CD14-positive monocyte (primary cell): ENCODE measurements at regions not wholly inside any gene's neighbourhood (a gene's known extent, or its start where the extent isn't known, plus 50 kb on each side); places are given as distances from the start of the nearest gene placed in this dataset.

Experiments
- DNase-seq, 3 donors: peaks; one replicate each; pipeline ENCODE4 v3.0.0-alpha.2; 2011 to 2022
- H2AFZ ChIP-seq: 2 replicates; pipeline ENCODE4 v1.6.0; 2012; ENCODE audit warnings: mild to moderate bottlenecking, low read depth, low read length, inconsistent platforms; ENCODE audit not compliant: insufficient read depth, poor library complexity, severe bottlenecking
- H3K27ac ChIP-seq, 2 donors: 1 replicate in 1 of 2; 2 replicates in 1 of 2; pipeline ENCODE4 v1.5.1; 2012 to 2013; ENCODE audit warnings: low read length in 2 of 2, control low read depth in 1 of 2, inconsistent platforms in 1 of 2, low read depth in 1 of 2, mild to moderate bottlenecking in 1 of 2
- H3K27me3 ChIP-seq, 2 donors: one replicate each; pipeline versions ENCODE4 v1.6.0 to v1.6.1; 2011 to 2013; ENCODE audit warnings: low read length in 2 of 2; ENCODE audit not compliant: control insufficient read depth in 2 of 2, insufficient read depth in 2 of 2
- H3K36me3 ChIP-seq, 2 donors: replicated peaks in 1 of 2; 1 replicate in 1 of 2; 2 replicates in 1 of 2; pipeline versions ENCODE4 v1.5.1 to v1.6.1; 2012 to 2013; ENCODE audit warnings: low read length in 2 of 2, control low read depth in 1 of 2, inconsistent platforms in 1 of 2, mild to moderate bottlenecking in 1 of 2; ENCODE audit not compliant: insufficient read depth in 2 of 2, control insufficient read depth in 1 of 2
- H3K4me1 ChIP-seq, 2 donors: 1 replicate in 1 of 2; 2 replicates in 1 of 2; pipeline versions ENCODE4 v1.5.1 to v1.6.1; 2012 to 2013; ENCODE audit warnings: low read length in 2 of 2, control low read depth in 1 of 2, inconsistent platforms in 1 of 2, mild to moderate bottlenecking in 1 of 2, moderate library complexity in 1 of 2; ENCODE audit not compliant: insufficient read depth in 2 of 2, control insufficient read depth in 1 of 2
- H3K4me2 ChIP-seq: replicated peaks from 2 replicates; pipeline ENCODE3; 2012; ENCODE audit warnings: low read length, moderate library complexity, mild to moderate bottlenecking; ENCODE audit not compliant: poor library complexity, severe bottlenecking; ENCODE audit errors: extremely low read depth
- H3K4me3 ChIP-seq, 3 experiments: fragments of 200-600 bp in 1 of 3; sonication (generic) in 1 of 3; replicated peaks in 1 of 3; 1 replicate in 2 of 3; 2 replicates in 1 of 3; pipeline ENCODE4 v1.5.1; 2011 to 2013; ENCODE audit warnings: low read length in 3 of 3, mild to moderate bottlenecking in 3 of 3, control low read depth in 2 of 3, low read depth in 2 of 3, inconsistent platforms in 1 of 3, moderate library complexity in 1 of 3
- H3K79me2 ChIP-seq: 2 replicates; pipeline ENCODE4 v1.6.0; 2012; ENCODE audit warnings: mild to moderate bottlenecking, control low read depth, inconsistent platforms, low read length, moderate library complexity; ENCODE audit not compliant: insufficient read depth
- H3K9ac ChIP-seq: 2 replicates; pipeline ENCODE4 v1.6.0; 2017; ENCODE audit warnings: low read length, mild to moderate bottlenecking; ENCODE audit not compliant: insufficient read depth, poor library complexity, severe bottlenecking
- H3K9me3 ChIP-seq, 2 donors: replicated peaks in 1 of 2; 1 replicate in 1 of 2; 2 replicates in 1 of 2; pipeline versions ENCODE4 v1.5.1 to v1.6.1; 2012 to 2013; ENCODE audit warnings: low read length in 2 of 2, control low read depth in 1 of 2; ENCODE audit not compliant: control insufficient read depth in 1 of 2, insufficient read depth in 1 of 2
- H4K20me1 ChIP-seq: 2 replicates; pipeline ENCODE4 v1.6.0; 2012; ENCODE audit warnings: mild to moderate bottlenecking, low read length, control low read depth, moderate library complexity; ENCODE audit not compliant: insufficient read depth
- H3K27ac Mint-ChIP-seq, 7 donors: one replicate each; pipeline ENCODE4 v1.8.0; 2020; ENCODE audit warnings: mild to moderate bottlenecking in 7 of 7, mixed read lengths in 7 of 7, moderate library complexity in 6 of 7, inconsistent platforms in 2 of 7
- H3K27me3 Mint-ChIP-seq, 3 donors: one replicate each; pipeline ENCODE4 v1.8.0; 2021 to 2022; ENCODE audit warnings: low read depth in 3 of 3, mild to moderate bottlenecking in 3 of 3, mixed read lengths in 3 of 3, moderate library complexity in 3 of 3, inconsistent platforms in 1 of 3
- H3K36me3 Mint-ChIP-seq, 2 donors: one replicate each; pipeline ENCODE4 v1.8.0; 2020; ENCODE audit warnings: mixed read lengths in 2 of 2, inconsistent platforms in 1 of 2, mild to moderate bottlenecking in 1 of 2
- H3K4me1 Mint-ChIP-seq: one replicate; pipeline ENCODE4 v1.8.0; 2020; ENCODE audit warnings: mild to moderate bottlenecking, mixed read lengths
- H3K4me3 Mint-ChIP-seq, 2 donors: one replicate each; pipeline ENCODE4 v1.8.0; 2020; ENCODE audit warnings: mild to moderate bottlenecking in 2 of 2, mixed read lengths in 2 of 2, moderate library complexity in 1 of 2
- H3K9me3 Mint-ChIP-seq, 7 donors: one replicate each; pipeline ENCODE4 v1.8.0; 2020 to 2022; ENCODE audit warnings: mixed read lengths in 7 of 7, mild to moderate bottlenecking in 6 of 7, moderate library complexity in 6 of 7, inconsistent platforms in 2 of 7
- CTCF ChIP-seq: fragments of 200-600 bp; IDR thresholded peaks from one replicate; pipeline ENCODE4 v1.8.0; 2022; ENCODE audit warnings: antibody characterized with exemption, mild to moderate bottlenecking
- WGBS: methylation state at CpG from one replicate; pipeline ENCODE4 v1.1.5; 2013; ENCODE audit warnings: missing lambda C conversion rate; ENCODE audit not compliant: insufficient coverage; 5-methylcytosine and 5-hydroxymethylcytosine counted together
- intact Hi-C, 2 donors: fragments of 100-400 bp; cut with micrococcal nuclease; formaldehyde crosslinking; loops; one replicate each; pipeline versions ENCODE4 v1.15.0 to v1.15.1; 2023

- no peaks in the 10 kb centered on the region for H3K36me3 ChIP-seq
- Mint-ChIP-seq H3K9me3 (peaks cover 0 to 7% (median 2%) of the 10 kb centered on the region in 7 donors), H3K4me1 (no peaks in the 10 kb centered on the region), H3K27me3 (peaks cover 0 to 7% (median 1%) of the 10 kb centered on the region in 3 donors), H3K27ac (no peak overlapping the region), H3K36me3 (no peaks in the 10 kb centered on the region), H3K4me3 (no peak overlapping the region)
- H3K27ac ChIP-seq = no peak overlapping the region
- no peaks in the 10 kb centered on the region for H3K27me3 ChIP-seq
- no peaks in the 10 kb centered on the region for H4K20me1 ChIP-seq
- H3K4me2 ChIP-seq = no peak overlapping the region
- no peaks in the 10 kb centered on the region for H3K79me2 ChIP-seq
- no peaks in the 10 kb centered on the region for H3K4me1 ChIP-seq
- H3K9ac ChIP-seq = no peak overlapping the region
- no peak for DNase-seq
- no peak for TF ChIP-seq CTCF
- intact Hi-C loops = no loop called here
- H2AFZ ChIP-seq = no peak overlapping the region
- 93% methylated on average over 5 of the region's 7 CpGs for WGBS
- H3K4me3 ChIP-seq = no peak overlapping the region
- H3K9me3 ChIP-seq = no peaks in the 10 kb centered on the region
These were observed 248.9 kb upstream of the MKI67 start for GRCh38 chr10:128375171-128375570.

DNA sequence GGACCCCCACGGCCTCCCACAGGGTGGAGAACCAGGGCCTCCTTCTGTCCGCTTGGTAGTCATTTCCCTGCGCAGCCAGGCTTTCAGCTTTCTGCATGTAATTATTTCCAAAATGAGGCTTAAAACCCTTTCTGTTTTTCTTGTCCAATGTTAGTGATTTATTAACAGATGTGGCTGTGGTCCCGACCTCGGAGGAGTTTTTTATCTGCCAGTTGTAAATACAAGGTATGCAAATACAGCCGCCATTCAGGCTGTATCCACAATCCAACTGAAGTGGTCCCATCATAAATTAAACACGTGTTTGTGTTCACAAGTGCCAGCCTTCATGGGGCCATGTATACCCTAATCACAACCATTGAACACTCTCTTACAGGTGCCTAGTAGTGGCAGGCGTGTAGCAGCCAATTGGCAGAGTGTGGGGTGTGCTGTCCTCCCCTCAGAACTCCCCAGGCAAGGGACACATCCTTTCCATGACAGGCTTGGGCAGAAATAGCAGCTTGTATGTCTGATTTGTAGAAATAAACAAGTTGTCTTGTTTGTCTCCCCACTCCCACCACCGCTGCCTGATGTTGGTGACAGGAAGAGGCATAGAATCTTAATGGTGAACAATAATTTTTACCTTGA lies 251.3 kb upstream of the MKI67 start:
- Histone ChIP-seq H3K4me3 (no peak overlapping the region), H3K9ac (no peak overlapping the region), H3K4me1 (no peaks in the 10 kb centered on the region), H3K9me3 (no peaks in the 10 kb centered on the region), H3K4me2 (no peak overlapping the region), H3K79me2 (no peaks in the 10 kb centered on the region), H3K27me3 (no peaks in the 10 kb centered on the region), H4K20me1 (no peaks in the 10 kb centered on the region), H2AFZ (no peak overlapping the region), H3K36me3 (no peaks in the 10 kb centered on the region), H3K27ac (no peak overlapping the region)
- DNase-seq = no peak
- H3K9me3 Mint-ChIP-seq = peaks cover 0 to 6% (median 0%) of the 10 kb centered on the region in 7 donors
- no peak for TF ChIP-seq CTCF
- H3K4me1 Mint-ChIP-seq = no peaks in the 10 kb centered on the region
- H3K27me3 Mint-ChIP-seq = peaks cover 1 to 7% (median 4%) of the 10 kb centered on the region in 3 donors
- H3K36me3 Mint-ChIP-seq = no peaks in the 10 kb centered on the region
- no peak overlapping the region for H3K27ac Mint-ChIP-seq
- WGBS = 93% methylated on average over 3 of the region's 9 CpGs
- intact Hi-C loops = no loop called here
- H3K4me3 Mint-ChIP-seq = no peak overlapping the region
